ENCODE measurements at regions not wholly inside any gene's neighbourhood (a gene's known extent, or its start where the extent isn't known, plus 50 kb on each side); places are given as distances from the start of the nearest gene placed in this dataset.

DNA sequence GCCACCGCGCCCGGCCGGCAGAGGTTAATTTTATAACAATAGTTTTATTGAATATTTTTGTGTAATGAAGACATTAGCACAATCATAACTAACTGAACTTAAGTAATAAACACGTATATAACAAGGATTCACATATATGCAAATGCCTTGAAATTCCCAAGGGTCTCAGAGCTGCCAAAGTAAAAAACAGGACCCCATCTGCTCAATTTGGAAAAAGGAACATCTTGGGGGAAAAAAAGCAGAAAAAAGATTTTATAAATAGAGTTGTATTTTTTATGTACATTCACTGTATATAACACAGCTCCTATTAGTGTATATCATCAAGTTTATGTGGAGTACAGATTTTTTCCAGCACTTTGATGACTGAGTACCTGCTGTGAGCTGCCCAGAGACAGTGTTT is 366.7 kb downstream of the BRINP1 start:
- Histone ChIP-seq H3K27me3 (ENCODE audit: control insufficient read depth, insufficient read depth, low read length) (no peaks in the 10 kb centered on the region), H3K27ac (ENCODE audit: low read length) (no peak overlapping the region), H3K36me3 (ENCODE audit: control insufficient read depth, insufficient read depth, low read length) (no peaks in the 10 kb centered on the region), H3K4me3 (ENCODE audit: low read depth in 2 of 2, low read length in 2 of 2) (no peak overlapping the region), H3K4me1 (ENCODE audit: control insufficient read depth, insufficient read depth, low read length) (no peaks in the 10 kb centered on the region), H3K9me3 (ENCODE audit: control insufficient read depth, insufficient read depth, low read depth, low read length) (no peaks in the 10 kb centered on the region)
- TF ChIP-seq SIN3A (IDR thresholded peaks at IDR 0.05; ENCODE audit: borderline replicate concordance, insufficient read depth, low read depth, low read length), result no peak
- intact Hi-C loops (cut with micrococcal nuclease; ENCODE audit: unreplicated experiment) (no loop called here), in situ Hi-C loops (cut with HindIII; ENCODE audit: low pct_unique_long_range_greater_than_20kb, low sequenced_read_pairs) (no loop called here)
- ATAC-seq, result no peak
- no peak for DNase-seq (ENCODE audit: low read depth, low spot score)
- BruUV-seq (replicated peaks), result no TSS peak
- CTCF ChIA-PET, result no interaction called here
- POLR2A ChIA-PET, result no interaction called here

DNA sequence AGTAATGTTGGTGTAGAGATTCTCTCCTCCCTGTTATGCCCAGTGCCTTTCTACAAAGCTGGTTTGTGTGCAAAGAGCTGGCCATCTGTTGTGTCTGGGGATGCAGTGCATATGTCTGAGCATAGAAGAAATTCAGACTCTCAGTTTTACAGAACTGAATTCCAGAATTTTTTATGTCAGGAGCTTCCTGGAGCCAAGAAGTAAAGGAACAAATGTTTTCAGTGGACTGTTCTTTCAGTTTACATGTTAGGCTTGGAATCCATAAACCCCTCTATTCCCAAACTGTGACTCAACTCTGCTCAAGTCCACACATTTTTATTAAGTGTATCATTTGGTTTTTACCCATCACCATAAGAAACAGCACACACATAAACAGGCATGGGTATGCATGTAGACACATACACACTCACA is 366.0 kb downstream of the BRINP1 start:
- BruUV-seq (replicated peaks), result no TSS peak
- Histone ChIP-seq H3K27ac (ENCODE audit: low read length) (no peak overlapping the region), H3K4me3 (ENCODE audit: low read depth in 2 of 2, low read length in 2 of 2) (no peak overlapping the region), H3K9me3 (ENCODE audit: control insufficient read depth, insufficient read depth, low read depth, low read length) (no peaks in the 10 kb centered on the region), H3K27me3 (ENCODE audit: control insufficient read depth, insufficient read depth, low read length) (no peaks in the 10 kb centered on the region), H3K4me1 (ENCODE audit: control insufficient read depth, insufficient read depth, low read length) (no peaks in the 10 kb centered on the region), H3K36me3 (ENCODE audit: control insufficient read depth, insufficient read depth, low read length) (no peaks in the 10 kb centered on the region)
- TF ChIP-seq, protein P1, sequence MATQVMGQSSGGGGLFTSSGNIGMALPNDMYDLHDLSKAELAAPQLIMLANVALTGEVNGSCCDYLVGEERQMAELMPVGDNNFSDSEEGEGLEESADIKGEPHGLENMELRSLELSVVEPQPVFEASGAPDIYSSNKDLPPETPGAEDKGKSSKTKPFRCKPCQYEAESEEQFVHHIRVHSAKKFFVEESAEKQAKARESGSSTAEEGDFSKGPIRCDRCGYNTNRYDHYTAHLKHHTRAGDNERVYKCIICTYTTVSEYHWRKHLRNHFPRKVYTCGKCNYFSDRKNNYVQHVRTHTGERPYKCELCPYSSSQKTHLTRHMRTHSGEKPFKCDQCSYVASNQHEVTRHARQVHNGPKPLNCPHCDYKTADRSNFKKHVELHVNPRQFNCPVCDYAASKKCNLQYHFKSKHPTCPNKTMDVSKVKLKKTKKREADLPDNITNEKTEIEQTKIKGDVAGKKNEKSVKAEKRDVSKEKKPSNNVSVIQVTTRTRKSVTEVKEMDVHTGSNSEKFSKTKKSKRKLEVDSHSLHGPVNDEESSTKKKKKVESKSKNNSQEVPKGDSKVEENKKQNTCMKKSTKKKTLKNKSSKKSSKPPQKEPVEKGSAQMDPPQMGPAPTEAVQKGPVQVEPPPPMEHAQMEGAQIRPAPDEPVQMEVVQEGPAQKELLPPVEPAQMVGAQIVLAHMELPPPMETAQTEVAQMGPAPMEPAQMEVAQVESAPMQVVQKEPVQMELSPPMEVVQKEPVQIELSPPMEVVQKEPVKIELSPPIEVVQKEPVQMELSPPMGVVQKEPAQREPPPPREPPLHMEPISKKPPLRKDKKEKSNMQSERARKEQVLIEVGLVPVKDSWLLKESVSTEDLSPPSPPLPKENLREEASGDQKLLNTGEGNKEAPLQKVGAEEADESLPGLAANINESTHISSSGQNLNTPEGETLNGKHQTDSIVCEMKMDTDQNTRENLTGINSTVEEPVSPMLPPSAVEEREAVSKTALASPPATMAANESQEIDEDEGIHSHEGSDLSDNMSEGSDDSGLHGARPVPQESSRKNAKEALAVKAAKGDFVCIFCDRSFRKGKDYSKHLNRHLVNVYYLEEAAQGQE (IDR thresholded peaks at IDR 0.05; ENCODE audit: insufficient read depth in 1 of 2, low read depth in 2 of 2, low read length in 1 of 2), result no peak
- TF ChIP-seq TCF7L2 (IDR thresholded peaks at IDR 0.05; ENCODE audit: low read depth, low read length) (no peak), CTCF (IDR thresholded peaks at IDR 0.05) (no peak), SIN3A (IDR thresholded peaks at IDR 0.05; ENCODE audit: borderline replicate concordance, insufficient read depth, low read depth, low read length) (no peak), POLR2AphosphoS5 (IDR thresholded peaks at IDR 0.05; ENCODE audit: low read depth, low read length) (no peak)
- ChIA-PET POLR2A (no interaction called here), CTCF (no interaction called here)
- intact Hi-C loops (cut with micrococcal nuclease; ENCODE audit: unreplicated experiment) (no loop called here), in situ Hi-C loops (cut with HindIII; ENCODE audit: low pct_unique_long_range_greater_than_20kb, low sequenced_read_pairs) (no loop called here)
- no peak for ATAC-seq
- no peak for DNase-seq (ENCODE audit: low read depth, low spot score)

DNA sequence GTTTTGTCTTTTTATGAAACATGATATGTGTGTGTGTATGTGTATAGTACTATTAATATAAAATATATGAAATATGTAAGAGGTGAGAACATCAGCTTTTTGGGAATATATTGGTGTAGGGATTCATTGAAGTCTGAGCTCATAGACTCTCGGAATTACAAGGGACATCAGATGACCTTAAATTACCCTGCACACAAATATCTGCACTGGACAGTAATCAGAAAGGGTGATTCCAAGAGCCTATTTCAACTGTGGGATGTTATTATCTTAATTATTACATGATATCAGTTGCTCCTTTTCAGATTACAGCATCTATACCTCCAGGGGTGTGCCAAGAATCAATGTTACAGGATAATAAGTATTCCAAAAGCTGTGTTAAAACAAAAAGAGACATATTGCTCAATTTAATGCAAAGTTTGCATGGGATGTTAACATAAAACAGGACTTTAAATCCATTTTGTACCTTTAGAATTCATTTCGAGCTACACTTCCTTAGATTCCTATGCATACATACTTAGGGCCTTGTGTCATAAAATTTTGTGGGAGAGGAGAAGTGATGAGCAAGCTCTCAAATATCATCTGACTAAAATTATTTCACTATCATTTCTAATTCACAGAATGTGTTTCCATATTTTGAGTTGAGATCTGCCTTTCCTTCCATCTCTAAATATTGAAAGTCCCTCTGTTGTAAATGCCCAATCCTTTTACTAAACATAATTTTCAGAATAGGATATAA is 365.2 kb downstream of the BRINP1 start:
- H3K9me3 ChIP-seq (ENCODE audit: control insufficient read depth, insufficient read depth, low read depth, low read length), result no peaks in the 10 kb centered on the region
- no peak overlapping the region for H3K27ac ChIP-seq (ENCODE audit: low read length)
- H3K4me1 ChIP-seq (ENCODE audit: control insufficient read depth, insufficient read depth, low read length), result no peaks in the 10 kb centered on the region
- ChIA-PET CTCF (no interaction called here), POLR2A (no interaction called here)
- intact Hi-C loops (cut with micrococcal nuclease; ENCODE audit: unreplicated experiment), result no loop called here
- H3K27me3 ChIP-seq (ENCODE audit: control insufficient read depth, insufficient read depth, low read length), result no peaks in the 10 kb centered on the region
- ATAC-seq (no peak), DNase-seq (ENCODE audit: low read depth, low spot score) (no peak)
- in situ Hi-C loops (cut with HindIII; ENCODE audit: low pct_unique_long_range_greater_than_20kb, low sequenced_read_pairs), result no loop called here
- H3K4me3 ChIP-seq (ENCODE audit: low read depth in 2 of 2, low read length in 2 of 2), result no peak overlapping the region
- BruUV-seq (replicated peaks), result no TSS peak
- no peaks in the 10 kb centered on the region for H3K36me3 ChIP-seq (ENCODE audit: control insufficient read depth, insufficient read depth, low read length)
- TF ChIP-seq POLR2AphosphoS5 (IDR thresholded peaks at IDR 0.05; ENCODE audit: low read depth, low read length), result no peak
- TF ChIP-seq, protein P1 (IDR thresholded peaks at IDR 0.05; ENCODE audit: insufficient read depth in 1 of 2, low read depth in 2 of 2, low read length in 1 of 2), result no peak
- no peak for TF ChIP-seq SIN3A (IDR thresholded peaks at IDR 0.05; ENCODE audit: borderline replicate concordance, insufficient read depth, low read depth, low read length)
- TF ChIP-seq CTCF (IDR thresholded peaks at IDR 0.05), result no peak
- TF ChIP-seq TCF7L2 (IDR thresholded peaks at IDR 0.05; ENCODE audit: low read depth, low read length), result no peak

All from Panc1 (cell line).